Coronary artery (tissue), 2 donors: ENCODE measurements at regions not wholly inside any gene's neighbourhood (a gene's known extent, or its start where the extent isn't known, plus 50 kb on each side); places are given as distances from the start of the nearest gene placed in this dataset.

Source experiments
- DNase-seq: peaks from one replicate; pipeline ENCODE4 v3.0.0-alpha.2; 2017; ENCODE audit warnings: low spot score
- H3K27ac ChIP-seq, 2 donors: fragments of 200-600 bp; sonication (generic); one replicate each; pipeline ENCODE4 v1.5.1; 2016 to 2019
- H3K4me3 ChIP-seq: fragments of 200-600 bp; sonication (generic); 2 replicates; pipeline ENCODE4 v1.5.1; 2016; ENCODE audit warnings: mild to moderate bottlenecking, moderate library complexity
- TF ChIP-seq, protein P1 (sequence below): fragments of 200-600 bp; sonication (generic); IDR thresholded peaks from one replicate; pipeline ENCODE4 v1.5.1; 2019; ENCODE audit warnings: antibody characterized with exemption

GRCh38 chr4:126691797-126692196, 941.0 kb upstream of the INTU start:
- no peak overlapping the region for H3K4me3 ChIP-seq
- H3K27ac ChIP-seq: no peak overlapping the region

GRCh38 chr4:126697748-126698147, 935.0 kb upstream of the INTU start:
- Histone ChIP-seq H3K4me3 (no peak overlapping the region), H3K27ac (no peak overlapping the region)
- no peak for DNase-seq
- TF ChIP-seq, protein P1, sequence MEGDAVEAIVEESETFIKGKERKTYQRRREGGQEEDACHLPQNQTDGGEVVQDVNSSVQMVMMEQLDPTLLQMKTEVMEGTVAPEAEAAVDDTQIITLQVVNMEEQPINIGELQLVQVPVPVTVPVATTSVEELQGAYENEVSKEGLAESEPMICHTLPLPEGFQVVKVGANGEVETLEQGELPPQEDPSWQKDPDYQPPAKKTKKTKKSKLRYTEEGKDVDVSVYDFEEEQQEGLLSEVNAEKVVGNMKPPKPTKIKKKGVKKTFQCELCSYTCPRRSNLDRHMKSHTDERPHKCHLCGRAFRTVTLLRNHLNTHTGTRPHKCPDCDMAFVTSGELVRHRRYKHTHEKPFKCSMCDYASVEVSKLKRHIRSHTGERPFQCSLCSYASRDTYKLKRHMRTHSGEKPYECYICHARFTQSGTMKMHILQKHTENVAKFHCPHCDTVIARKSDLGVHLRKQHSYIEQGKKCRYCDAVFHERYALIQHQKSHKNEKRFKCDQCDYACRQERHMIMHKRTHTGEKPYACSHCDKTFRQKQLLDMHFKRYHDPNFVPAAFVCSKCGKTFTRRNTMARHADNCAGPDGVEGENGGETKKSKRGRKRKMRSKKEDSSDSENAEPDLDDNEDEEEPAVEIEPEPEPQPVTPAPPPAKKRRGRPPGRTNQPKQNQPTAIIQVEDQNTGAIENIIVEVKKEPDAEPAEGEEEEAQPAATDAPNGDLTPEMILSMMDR: no peak

More at GRCh38 chr4:126691797-126692196, 941.0 kb upstream of the INTU start:
- TF ChIP-seq, protein P1: no peak
- DNase-seq: no peak

DNA sequence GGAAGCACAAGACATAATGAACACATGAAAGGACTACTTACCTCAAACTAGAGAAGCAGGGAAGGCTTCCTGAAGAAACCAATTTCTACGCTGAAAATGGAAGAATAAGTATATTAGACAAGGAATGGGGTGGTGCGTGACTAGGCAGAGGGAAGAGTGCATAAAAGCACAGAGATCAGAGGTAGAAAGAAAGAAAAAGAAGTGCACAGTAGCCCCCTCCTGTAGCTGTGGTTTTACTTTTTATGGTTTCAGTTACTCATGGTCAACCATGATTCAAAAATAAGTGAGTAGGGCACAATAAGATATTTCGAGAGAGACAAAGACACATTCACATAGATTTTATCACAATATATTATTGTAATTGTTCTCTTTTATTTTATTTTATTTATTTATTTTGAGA, 934.5 kb upstream of the INTU start:
- TF ChIP-seq, protein P1: no peak
- Histone ChIP-seq H3K27ac (no peak overlapping the region), H3K4me3 (no peak overlapping the region)
- DNase-seq: no peak

GRCh38 chr4:126701756-126702155, 931.0 kb upstream of the INTU start:
- Histone ChIP-seq H3K27ac (no peak overlapping the region), H3K4me3 (no peak overlapping the region)
- TF ChIP-seq, protein P1: no peak
- DNase-seq: no peak

GRCh38 chr4:126702747-126703146, 930.0 kb upstream of the INTU start:
- TF ChIP-seq, protein P1: no peak
- H3K27ac ChIP-seq: no peak overlapping the region
- DNase-seq: no peak
- H3K4me3 ChIP-seq: no peak overlapping the region

DNA sequence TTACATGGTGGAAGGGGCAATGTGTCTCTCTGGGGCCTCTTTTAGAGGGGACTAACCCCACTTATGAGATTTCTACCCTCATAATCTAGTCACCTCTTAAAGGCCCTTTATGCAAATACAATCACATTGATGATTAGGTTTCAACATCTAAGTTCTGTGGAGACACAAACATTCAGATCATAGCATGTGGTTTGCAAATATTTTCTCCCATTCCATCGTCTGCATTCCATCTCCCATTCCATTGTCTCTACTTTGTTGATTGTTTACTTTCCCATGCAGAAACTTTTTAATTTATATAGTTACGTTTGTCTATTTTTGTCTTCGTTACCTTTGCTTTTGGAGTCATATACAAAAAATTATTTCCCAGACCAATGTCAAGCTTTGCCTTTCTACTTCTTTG, 927.5 kb upstream of the INTU start:
- TF ChIP-seq, protein P1: no peak
- H3K4me3 ChIP-seq: no peak overlapping the region
- H3K27ac ChIP-seq: no peak overlapping the region
- DNase-seq: no peak

DNA sequence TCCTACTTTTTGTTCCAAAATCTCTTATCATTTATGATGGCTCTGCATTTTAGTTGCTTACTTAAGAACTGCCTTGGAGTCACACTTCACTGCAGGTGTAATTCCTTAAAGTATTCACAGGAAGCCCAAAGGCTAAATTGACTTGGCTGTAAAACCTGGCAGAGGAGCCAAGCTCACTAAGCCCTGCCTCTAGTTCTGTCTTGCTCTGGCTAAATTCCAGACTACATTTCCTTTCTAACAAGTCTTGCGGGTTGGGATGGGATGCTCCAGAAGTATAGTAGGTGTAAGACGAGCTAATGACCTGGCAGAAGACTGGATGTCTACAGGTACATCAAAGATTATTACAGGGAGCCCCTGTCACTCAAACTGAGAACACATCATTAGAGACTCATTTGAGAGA, 924.0 kb upstream of the INTU start:
- no peak for DNase-seq
- Histone ChIP-seq H3K4me3 (no peak overlapping the region), H3K27ac (no peak overlapping the region)
- TF ChIP-seq, protein P1: no peak
